Common myeloid progenitor, CD34-positive (primary cell): ENCODE measurements at regions not wholly inside any gene's neighbourhood (a gene's known extent, or its start where the extent isn't known, plus 50 kb on each side); places are given as distances from the start of the nearest gene placed in this dataset.

Experiments
- CTCF ChIA-PET: fragments of 350-600 bp; sonication (Branson Sonifier 250); formaldehyde crosslinking; loops from one replicate; lab custom pipeline; 2021; ENCODE audit warnings: antibody characterized with exemption; lab: Charles Lee
- POLR2A ChIA-PET: fragments of 350-600 bp; sonication (Branson Sonifier 250); formaldehyde crosslinking; loops from one replicate; lab custom pipeline; 2021; ENCODE audit warnings: antibody characterized with exemption; lab: Charles Lee
- DNase-seq, 3 donors: peaks; one replicate each; pipeline versions ENCODE4 v3.0.0 to v3.0.0-alpha.2; 2013
- H3K27ac ChIP-seq, 2 experiments: 1 replicate in 1 of 2; 2 replicates in 1 of 2; pipeline ENCODE4 v1.7.0; 2013; ENCODE audit warnings: inconsistent platforms in 2 of 2, low read length in 2 of 2, mild to moderate bottlenecking in 2 of 2, low read depth in 1 of 2, moderate library complexity in 1 of 2; ENCODE audit not compliant: severe bottlenecking in 2 of 2, insufficient read depth in 1 of 2, poor library complexity in 1 of 2
- H3K27me3 ChIP-seq, 5 experiments: replicated peaks in 2 of 5; 1 replicate in 3 of 5; 2 replicates in 2 of 5; pipeline versions ENCODE4 v1.6.1 to v1.7.0; 2013; ENCODE audit warnings: low read length in 4 of 5, mild to moderate bottlenecking in 2 of 5, moderate library complexity in 2 of 5, inconsistent platforms in 1 of 5; ENCODE audit not compliant: insufficient read depth in 5 of 5, control insufficient read depth in 4 of 5
- H3K36me3 ChIP-seq, 4 experiments: 1 replicate in 2 of 4; 2 replicates in 2 of 4; pipeline versions ENCODE4 v1.6.1 to v1.7.0; 2013; ENCODE audit warnings: low read length in 3 of 4, control low read depth in 1 of 4, mild to moderate bottlenecking in 1 of 4; ENCODE audit not compliant: control insufficient read depth in 4 of 4, insufficient read depth in 4 of 4
- H3K4me1 ChIP-seq, 4 experiments: 1 replicate in 3 of 4; 2 replicates in 1 of 4; pipeline versions ENCODE4 v1.6.1 to v1.7.1; 2013; ENCODE audit warnings: low read length in 3 of 4, mild to moderate bottlenecking in 3 of 4, control low read depth in 1 of 4, inconsistent platforms in 1 of 4, moderate library complexity in 1 of 4; ENCODE audit not compliant: control insufficient read depth in 4 of 4, insufficient read depth in 4 of 4; ENCODE audit errors: control extremely low read depth in 1 of 4
- H3K4me3 ChIP-seq, 7 experiments: 1 replicate in 4 of 7; 2 replicates in 3 of 7; pipeline versions ENCODE4 v1.5.1 to v1.7.0; 2013; ENCODE audit warnings: mild to moderate bottlenecking in 7 of 7, low read length in 6 of 7, moderate library complexity in 6 of 7, inconsistent platforms in 2 of 7, low read depth in 2 of 7, control low read depth in 1 of 7; ENCODE audit not compliant: insufficient read depth in 4 of 7, control insufficient read depth in 1 of 7; ENCODE audit errors: extremely low read depth in 1 of 7
- H3K9me3 ChIP-seq, 5 experiments: 1 replicate in 4 of 5; 2 replicates in 1 of 5; pipeline versions ENCODE4 v1.6.1 to v1.7.1; 2013; ENCODE audit warnings: low read length in 4 of 5, mild to moderate bottlenecking in 2 of 5, inconsistent platforms in 1 of 5, low read depth in 1 of 5, moderate library complexity in 1 of 5; ENCODE audit not compliant: control insufficient read depth in 4 of 5, insufficient read depth in 2 of 5; ENCODE audit errors: control extremely low read depth in 1 of 5
- WGBS: methylation state at CpG from one replicate; pipeline ENCODE4 v1.1.5; 2013; ENCODE audit not compliant: insufficient coverage; 5-methylcytosine and 5-hydroxymethylcytosine counted together

GRCh38 chr4:108512615-108513505 lies 107.5 kb upstream of the RPL34 start:
- Histone ChIP-seq H3K27me3 (peaks cover 0 to 5% (median 0%) of the 10 kb centered on the region in 5 experiments), H3K9me3 (peaks cover 0 to 3% (median 0%) of the 10 kb centered on the region in 5 experiments), H3K4me1 (peaks cover 0 to 10% (median 3%) of the 10 kb centered on the region in 4 experiments), H3K36me3 (no peaks in the 10 kb centered on the region), H3K4me3 (peak overlapping the region in 4 of 7 experiments; percentile 29 to 37 (median 32)), H3K27ac (no peak overlapping the region)
- POLR2A ChIA-PET: no interaction called here
- peak; percentile 43 to 66 (median 59) for DNase-seq
- CTCF ChIA-PET: interaction anchor here (0.7 to 1.7 kb wide), 7 partner anchors 11 to 394 kb away, joined by 3 to 8 read pairs (median 3); no protein-coding TSS in a partner anchor
- WGBS: 50% methylated on average over 1 of the region's 17 CpGs

- POLR2A ChIA-PET: no interaction called here
Observed at GRCh38 chr4:108511618-108512017, 108.8 kb upstream of the RPL34 start.

GRCh38 chr4:108502356-108502755 lies 118.0 kb upstream of the RPL34 start:
- H3K27me3 ChIP-seq: no peaks in the 10 kb centered on the region
- 17% methylated on average over 1 of the region's 2 CpGs for WGBS
- peaks cover 0 to 8% (median 0%) of the 10 kb centered on the region in 4 experiments for H3K4me1 ChIP-seq
- CTCF ChIA-PET: interaction anchor here (0.8 to 1.2 kb wide), 3 partner anchors 8 to 17 kb away, joined by 3 read pairs; no protein-coding TSS in a partner anchor
- DNase-seq: peak; percentile 9 to 55 (median 46)
- POLR2A ChIA-PET: interaction anchor here (0.6 kb wide), 1 partner anchor 707 kb away, joined by 6 read pairs; no protein-coding TSS in a partner anchor
- no peak overlapping the region for H3K4me3 ChIP-seq
- no peak overlapping the region for H3K27ac ChIP-seq
- H3K9me3 ChIP-seq: peaks cover 0 to 10% (median 4%) of the 10 kb centered on the region in 5 experiments
- no peaks in the 10 kb centered on the region for H3K36me3 ChIP-seq

More at GRCh38 chr4:108511618-108512017, 108.8 kb upstream of the RPL34 start:
- CTCF ChIA-PET: interaction anchor here (1.1 to 1.7 kb wide), 4 partner anchors 9 to 61 kb away, joined by 3 to 8 read pairs (median 4); no protein-coding TSS in a partner anchor
- no peak for DNase-seq
- Histone ChIP-seq H3K4me3 (no peak overlapping the region), H3K4me1 (peaks cover 0 to 10% (median 3%) of the 10 kb centered on the region in 4 experiments), H3K27me3 (peaks cover 0 to 5% (median 0%) of the 10 kb centered on the region in 5 experiments), H3K27ac (no peak overlapping the region), H3K9me3 (peaks cover 0 to 3% (median 0%) of the 10 kb centered on the region in 5 experiments), H3K36me3 (no peaks in the 10 kb centered on the region)
- WGBS: 94% methylated on average over 2 of the region's 2 CpGs

- Histone ChIP-seq H3K9me3 (peaks cover 2 to 28% (median 7%) of the 10 kb centered on the region in 5 experiments), H3K4me1 (peaks cover 0 to 8% (median 0%) of the 10 kb centered on the region in 4 experiments), H3K27me3 (no peaks in the 10 kb centered on the region), H3K4me3 (no peak overlapping the region), H3K27ac (no peak overlapping the region), H3K36me3 (no peaks in the 10 kb centered on the region)
- 100% methylated on average over 1 of the region's 3 CpGs for WGBS
- ChIA-PET POLR2A (no interaction called here), CTCF (no interaction called here)
- DNase-seq: no peak
Observed at GRCh38 chr4:108498925-108499324, 121.5 kb upstream of the RPL34 start.

- Histone ChIP-seq H3K27ac (no peak overlapping the region), H3K27me3 (no peaks in the 10 kb centered on the region), H3K36me3 (no peaks in the 10 kb centered on the region), H3K9me3 (peaks cover 7 to 42% (median 14%) of the 10 kb centered on the region in 5 experiments), H3K4me3 (no peak overlapping the region), H3K4me1 (no peaks in the 10 kb centered on the region)
- DNase-seq: no peak
- POLR2A ChIA-PET: no interaction called here
- CTCF ChIA-PET: interaction anchor here (0.8 to 1.1 kb wide), 2 partner anchors 9 to 32 kb away, joined by 3 to 4 read pairs; no protein-coding TSS in a partner anchor
Observed at GRCh38 chr4:108493596-108493931, 126.8 kb upstream of the RPL34 start.

- ChIA-PET CTCF (interaction anchor here (0.7 to 1.3 kb wide), 3 partner anchors 15 to 33 kb away, joined by 4 read pairs; no protein-coding TSS in a partner anchor), POLR2A (no interaction called here)
- Histone ChIP-seq H3K4me1 (no peaks in the 10 kb centered on the region), H3K27me3 (no peaks in the 10 kb centered on the region), H3K4me3 (no peak overlapping the region), H3K9me3 (peaks cover 7 to 42% (median 16%) of the 10 kb centered on the region in 5 experiments), H3K36me3 (no peaks in the 10 kb centered on the region), H3K27ac (no peak overlapping the region)
- WGBS: 64% methylated on average over 3 of the region's 4 CpGs
- DNase-seq: no peak
Observed at GRCh38 chr4:108492816-108493595, 127.4 kb upstream of the RPL34 start.
